WTC11 (cell line): ENCODE measurements at regions not wholly inside any gene's neighbourhood (a gene's known extent, or its start where the extent isn't known, plus 50 kb on each side); places are given as distances from the start of the nearest gene placed in this dataset.

ENCODE experiments used
- ATAC-seq: fragments of 200-7000 bp; cut with Tn5 transposase; 2 replicates; pipeline ENCODE4 v1.10.0; 2021; ENCODE audit warnings: mild to moderate bottlenecking, moderate library complexity
- CTCF ChIA-PET: fragments of 300-600 bp; sonication (Branson Sonifier 250); formaldehyde crosslinking; loops from one replicate; lab custom pipeline; 2021; ENCODE audit warnings: antibody characterized with exemption; lab: Charles Lee
- POLR2A ChIA-PET: fragments of 350-600 bp; sonication (Branson Sonifier 250); formaldehyde crosslinking; loops from one replicate; lab custom pipeline; 2021; ENCODE audit warnings: antibody characterized with exemption; lab: Charles Lee
- DNase-seq: peaks from one replicate; pipeline ENCODE4 v3.0.0; 2021; ENCODE audit warnings: low spot score
- H3K27ac Mint-ChIP-seq: 2 replicates; pipeline ENCODE4 v1.8.0; 2021; ENCODE audit warnings: mixed read lengths
- H3K27me3 Mint-ChIP-seq: 2 replicates; pipeline ENCODE4 v1.8.0; 2021; ENCODE audit warnings: low read depth, mild to moderate bottlenecking, moderate library complexity, mixed read lengths
- H3K36me3 Mint-ChIP-seq: 2 replicates; pipeline ENCODE4 v1.8.0; 2021; ENCODE audit warnings: mixed read lengths
- H3K4me1 Mint-ChIP-seq: 2 replicates; pipeline ENCODE4 v1.8.0; 2022; ENCODE audit warnings: mixed read lengths
- H3K4me3 Mint-ChIP-seq: 2 replicates; pipeline ENCODE4 v1.8.0; 2021; ENCODE audit warnings: mild to moderate bottlenecking, moderate library complexity, mixed read lengths
- H3K9me3 Mint-ChIP-seq: 2 replicates; pipeline ENCODE4 v1.8.0; 2021; ENCODE audit warnings: mixed read lengths
- ATF1 ChIP-seq: sonication (generic); formaldehyde crosslinking; IDR thresholded peaks from 2 replicates; pipeline ENCODE4 v1.8.1; 2023; ENCODE audit warnings: mild to moderate bottlenecking, moderate library complexity, missing genetic modification reagents
- ATF2 ChIP-seq: sonication (generic); formaldehyde crosslinking; IDR thresholded peaks from 2 replicates; pipeline ENCODE4 v1.8.1; 2022; ENCODE audit warnings: low read depth, missing genetic modification reagents, borderline replicate concordance
- ATF6 ChIP-seq: sonication (generic); formaldehyde crosslinking; IDR thresholded peaks from 2 replicates; pipeline ENCODE4 v1.8.1; 2023; ENCODE audit warnings: mild to moderate bottlenecking, missing genetic modification reagents
- CREM ChIP-seq: sonication (generic); formaldehyde crosslinking; IDR thresholded peaks from 2 replicates; pipeline ENCODE4 v1.8.1; 2022; ENCODE audit warnings: mild to moderate bottlenecking, missing genetic modification reagents, moderate library complexity
- CTCF ChIP-seq: fragments of 200-600 bp; IDR thresholded peaks from 2 replicates; pipeline ENCODE4 v1.8.0; 2022; ENCODE audit warnings: antibody characterized with exemption
- ELF4 ChIP-seq: sonication (generic); formaldehyde crosslinking; IDR thresholded peaks from 2 replicates; pipeline ENCODE4 v1.8.1; 2022; ENCODE audit warnings: low read depth, mild to moderate bottlenecking, moderate library complexity, missing genetic modification reagents
- NFYB ChIP-seq: sonication (generic); formaldehyde crosslinking; conservative IDR thresholded peaks from 2 replicates; pipeline ENCODE4 v1.8.0; 2022; ENCODE audit warnings: low read depth, missing genetic modification reagents
- NR2C2 ChIP-seq: sonication (generic); formaldehyde crosslinking; IDR thresholded peaks from 2 replicates; pipeline ENCODE4 v1.8.0; 2022; ENCODE audit warnings: mild to moderate bottlenecking, missing genetic modification reagents
- PRDM15 ChIP-seq: sonication (generic); formaldehyde crosslinking; IDR thresholded peaks from 2 replicates; pipeline ENCODE4 v1.8.0; 2022; ENCODE audit warnings: missing genetic modification reagents
- SMAD4 ChIP-seq: sonication (generic); formaldehyde crosslinking; IDR thresholded peaks from 2 replicates; pipeline ENCODE4 v1.8.0; 2022; ENCODE audit warnings: mild to moderate bottlenecking, missing genetic modification reagents
- ZBTB43 ChIP-seq: sonication (generic); formaldehyde crosslinking; IDR thresholded peaks from 2 replicates; pipeline ENCODE4 v1.8.1; 2023; ENCODE audit warnings: mild to moderate bottlenecking, missing genetic modification reagents
- ZNF416 ChIP-seq: fragments of 250-450 bp; sonication (Bioruptor Pico); IDR thresholded peaks from 2 replicates; pipeline ENCODE4 v1.9.0; 2021; ENCODE audit warnings: mild to moderate bottlenecking, inconsistent platforms
- TF ChIP-seq, protein P1 (sequence below): sonication (generic); formaldehyde crosslinking; IDR thresholded peaks from 2 replicates; pipeline ENCODE4 v1.8.0; 2022; ENCODE audit warnings: mild to moderate bottlenecking, missing genetic modification reagents
- TF ChIP-seq, protein P2 (sequence below): fragments of 250-450 bp; sonication (Bioruptor Pico); IDR thresholded peaks from 2 replicates; pipeline ENCODE4 v1.9.0; 2021; ENCODE audit warnings: mild to moderate bottlenecking
- TF ChIP-seq, protein P3 (sequence below): sonication (generic); formaldehyde crosslinking; IDR thresholded peaks from 2 replicates; pipeline ENCODE4 v1.8.1; 2022; ENCODE audit warnings: mild to moderate bottlenecking, missing genetic modification reagents, moderate library complexity, borderline replicate concordance

DNA sequence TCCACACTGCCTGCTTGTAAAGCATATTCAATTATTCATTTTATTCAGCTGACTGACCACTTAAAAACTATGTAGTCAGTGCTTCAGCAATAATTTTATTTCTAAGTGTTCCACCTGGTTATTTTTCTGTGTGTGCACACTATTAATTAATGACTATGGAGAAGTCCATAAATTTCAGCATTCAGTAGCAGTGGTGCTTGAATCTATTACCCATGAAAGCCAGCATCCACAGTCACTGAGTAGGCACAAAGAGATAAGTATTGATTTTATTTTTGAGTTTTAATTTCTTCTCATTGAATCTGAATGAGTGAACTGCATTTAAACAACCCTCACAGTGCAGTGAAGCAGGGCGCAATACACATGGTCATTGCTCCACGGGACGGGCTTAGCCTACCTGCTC, 643.1 kb downstream of the GALC start:
- H3K4me3 Mint-ChIP-seq = no peak overlapping the region
- ChIA-PET CTCF (no interaction called here), POLR2A (no interaction called here)
- H3K9me3 Mint-ChIP-seq = peaks cover 10% of the 10 kb centered on the region; the same call in 1 of the 2 replicates
- H3K4me1 Mint-ChIP-seq = no peaks in the 10 kb centered on the region; the same call in 1 of the 2 replicates
- H3K27ac Mint-ChIP-seq = no peak overlapping the region
- no peak for DNase-seq
- no peaks in the 10 kb centered on the region for H3K36me3 Mint-ChIP-seq
- H3K27me3 Mint-ChIP-seq = no peaks in the 10 kb centered on the region
- no peak for TF ChIP-seq CTCF
- no peak for TF ChIP-seq ZBTB43 (CRISPR knock-in tag)
- TF ChIP-seq, protein P1, sequence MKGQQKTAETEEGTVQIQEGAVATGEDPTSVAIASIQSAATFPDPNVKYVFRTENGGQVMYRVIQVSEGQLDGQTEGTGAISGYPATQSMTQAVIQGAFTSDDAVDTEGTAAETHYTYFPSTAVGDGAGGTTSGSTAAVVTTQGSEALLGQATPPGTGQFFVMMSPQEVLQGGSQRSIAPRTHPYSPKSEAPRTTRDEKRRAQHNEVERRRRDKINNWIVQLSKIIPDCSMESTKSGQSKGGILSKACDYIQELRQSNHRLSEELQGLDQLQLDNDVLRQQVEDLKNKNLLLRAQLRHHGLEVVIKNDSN = no peak
- TF ChIP-seq, protein P2, sequence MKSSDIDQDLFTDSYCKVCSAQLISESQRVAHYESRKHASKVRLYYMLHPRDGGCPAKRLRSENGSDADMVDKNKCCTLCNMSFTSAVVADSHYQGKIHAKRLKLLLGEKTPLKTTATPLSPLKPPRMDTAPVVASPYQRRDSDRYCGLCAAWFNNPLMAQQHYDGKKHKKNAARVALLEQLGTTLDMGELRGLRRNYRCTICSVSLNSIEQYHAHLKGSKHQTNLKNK (CRISPR knock-in tag) = no peak
- TF ChIP-seq ATF6 (CRISPR knock-in tag) = no peak
- TF ChIP-seq ATF2 (CRISPR knock-in tag) = no peak
- ATAC-seq = no peak

GRCh38 chr14:87343652-87344051, 649.3 kb downstream of the GALC start:
- no peaks in the 10 kb centered on the region for H3K27me3 Mint-ChIP-seq
- no peak for ATAC-seq
- no peaks in the 10 kb centered on the region for H3K36me3 Mint-ChIP-seq
- no peak for DNase-seq
- ChIA-PET POLR2A (no interaction called here), CTCF (no interaction called here)
- no peaks in the 10 kb centered on the region for H3K9me3 Mint-ChIP-seq
- H3K4me1 Mint-ChIP-seq = no peaks in the 10 kb centered on the region
- H3K27ac Mint-ChIP-seq = no peak overlapping the region
- H3K4me3 Mint-ChIP-seq = no peak overlapping the region
- TF ChIP-seq CTCF (no peak), NR2C2 (CRISPR knock-in tag) (no peak), NFYB (no peak)
- TF ChIP-seq, all 79 proteins: peak for 0

DNA sequence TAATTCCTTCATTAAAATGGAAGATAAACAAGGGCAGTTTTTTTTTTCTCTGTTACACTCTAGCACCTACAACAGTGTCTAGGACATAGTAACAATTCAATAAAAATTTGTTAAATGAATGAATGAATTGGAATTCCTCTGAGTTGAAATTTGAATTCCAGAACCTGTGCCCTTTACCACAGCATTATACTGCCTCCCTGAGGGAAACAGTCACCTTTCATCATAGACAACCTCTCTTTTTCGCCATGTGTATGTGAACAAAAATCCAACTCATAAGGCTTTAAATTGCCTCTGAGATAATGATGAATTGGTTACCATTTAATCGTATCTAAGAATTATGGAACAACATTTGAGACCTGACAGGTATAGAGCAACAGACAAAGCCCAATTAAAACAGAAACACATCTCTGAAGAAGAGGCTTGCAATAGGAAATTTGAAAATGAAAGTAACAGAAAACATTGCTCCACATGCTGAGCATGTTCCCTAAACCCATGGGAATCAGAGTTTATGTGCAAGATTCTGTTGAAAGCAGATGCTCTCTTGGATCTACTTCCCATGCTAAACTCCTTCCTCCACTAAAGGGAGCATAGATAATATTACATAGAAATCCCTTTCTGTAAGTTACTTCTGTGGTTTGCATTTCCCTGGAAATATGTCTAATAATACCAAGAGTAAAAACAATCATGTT, 657.8 kb downstream of the GALC start:
- Mint-ChIP-seq H3K27me3 (no peaks in the 10 kb centered on the region), H3K36me3 (peaks cover 2% of the 10 kb centered on the region; the same call in 1 of the 2 replicates), H3K9me3 (peaks cover 13% of the 10 kb centered on the region), H3K4me3 (no peak overlapping the region), H3K27ac (no peak overlapping the region), H3K4me1 (no peaks in the 10 kb centered on the region)
- DNase-seq (no peak), ATAC-seq (no peak; the same call in 1 of the 2 replicates)
- ChIA-PET CTCF (no interaction called here), POLR2A (no interaction called here)
- TF ChIP-seq SMAD4 (CRISPR knock-in tag) = no peak
- no peak for TF ChIP-seq ELF4 (CRISPR knock-in tag)
- TF ChIP-seq ZNF416 (CRISPR knock-in tag) = no peak
- TF ChIP-seq CREM (CRISPR knock-in tag) = no peak
- no peak for TF ChIP-seq ATF1 (CRISPR knock-in tag)
- TF ChIP-seq PRDM15 (CRISPR knock-in tag) = no peak
- TF ChIP-seq NFYB = no peak
- TF ChIP-seq, protein P3, sequence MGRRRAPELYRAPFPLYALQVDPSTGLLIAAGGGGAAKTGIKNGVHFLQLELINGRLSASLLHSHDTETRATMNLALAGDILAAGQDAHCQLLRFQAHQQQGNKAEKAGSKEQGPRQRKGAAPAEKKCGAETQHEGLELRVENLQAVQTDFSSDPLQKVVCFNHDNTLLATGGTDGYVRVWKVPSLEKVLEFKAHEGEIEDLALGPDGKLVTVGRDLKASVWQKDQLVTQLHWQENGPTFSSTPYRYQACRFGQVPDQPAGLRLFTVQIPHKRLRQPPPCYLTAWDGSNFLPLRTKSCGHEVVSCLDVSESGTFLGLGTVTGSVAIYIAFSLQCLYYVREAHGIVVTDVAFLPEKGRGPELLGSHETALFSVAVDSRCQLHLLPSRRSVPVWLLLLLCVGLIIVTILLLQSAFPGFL (CRISPR knock-in tag) = no peak
